Upper lobe of left lung (tissue), 6 donors: ENCODE measurements at regions not wholly inside any gene's neighbourhood (a gene's known extent, or its start where the extent isn't known, plus 50 kb on each side); places are given as distances from the start of the nearest gene placed in this dataset.

ENCODE experiments used
- ATAC-seq, 2 donors: fragments of 200-7000 bp; cut with Tn5 transposase; one replicate each; pipeline ENCODE4 v1.9.1; 2022; ENCODE audit warnings: mild to moderate bottlenecking in 2 of 2, moderate library complexity in 2 of 2; ENCODE audit not compliant: low FRiP score in 2 of 2
- DNase-seq, 2 donors: peaks; one replicate each; pipeline ENCODE4 v3.0.0-alpha.2; 2019 to 2020
- H3K27ac ChIP-seq, 4 donors: fragments of 200-600 bp; sonication (generic); one replicate each; pipeline ENCODE4 v1.5.1; 2016 to 2019
- H3K27me3 ChIP-seq, 4 donors: fragments of 200-600 bp; sonication (generic); one replicate each; pipeline ENCODE4 v1.5.1; 2017 to 2019
- H3K36me3 ChIP-seq, 4 donors: fragments of 200-600 bp; sonication (generic); one replicate each; pipeline ENCODE4 v1.5.1; 2016 to 2019
- H3K4me1 ChIP-seq, 4 donors: fragments of 200-600 bp; sonication (generic); one replicate each; pipeline ENCODE4 v1.5.1; 2018 to 2019
- H3K4me3 ChIP-seq, 4 donors: fragments of 200-600 bp; sonication (generic); one replicate each; pipeline ENCODE4 v1.5.1; 2017 to 2019; ENCODE audit warnings: mild to moderate bottlenecking in 2 of 4, moderate library complexity in 1 of 4
- H3K9me3 ChIP-seq, 4 donors: fragments of 200-600 bp; sonication (generic); one replicate each; pipeline ENCODE4 v1.5.1; 2018 to 2019
- CTCF ChIP-seq, 6 experiments: fragments of 450-650 bp in 4 of 6; fragments of 200-600 bp in 2 of 6; sonication (generic) in 2 of 6; IDR thresholded peaks; one replicate each; pipeline ENCODE4 v1.5.1; 2016 to 2019; ENCODE audit warnings: antibody characterized with exemption in 6 of 6
- EP300 ChIP-seq, 4 donors: sonication (generic); formaldehyde crosslinking; IDR thresholded peaks; one replicate each; pipeline ENCODE4 v1.5.1; 2017; ENCODE audit warnings: antibody characterized with exemption in 4 of 4, control low read depth in 2 of 4
- POLR2A ChIP-seq, 4 donors: fragments of 450-650 bp; IDR thresholded peaks; one replicate each; pipeline ENCODE4 v1.5.1; 2016 to 2017; ENCODE audit warnings: antibody characterized with exemption in 4 of 4, mild to moderate bottlenecking in 2 of 4
- POLR2AphosphoS5 ChIP-seq, 2 donors: sonication (generic); formaldehyde crosslinking; IDR thresholded peaks; one replicate each; pipeline ENCODE4 v1.5.1; 2017; ENCODE audit warnings: antibody characterized with exemption in 2 of 2
- WGBS, 2 donors: methylation state at CpG; one replicate each; pipeline ENCODE4 v1.1.5; 2017 to 2018; 5-methylcytosine and 5-hydroxymethylcytosine counted together
- donor health status: DM: no; HTN: no; CAD: no; lungs with moderate emphysema.
- donor health status: DM: no; HTN: yes; CAD: no; lungs with severe emphysema.

- no peak for ATAC-seq
- no peak for DNase-seq
- Histone ChIP-seq H3K36me3 (no peaks in the 10 kb centered on the region), H3K4me3 (no peak overlapping the region), H3K4me1 (no peaks in the 10 kb centered on the region), H3K27ac (no peak overlapping the region), H3K9me3 (peaks cover 0 to 4% (median 0%) of the 10 kb centered on the region in 4 donors), H3K27me3 (no peaks in the 10 kb centered on the region)
- 91 to 92% methylated on average over 1 of the region's 1 CpG for WGBS, 2 donors
- TF ChIP-seq EP300 (IDR thresholded peaks at IDR 0.05) (no peak), POLR2AphosphoS5 (IDR thresholded peaks at IDR 0.05) (no peak), CTCF (IDR thresholded peaks at IDR 0.05) (no peak), POLR2A (IDR thresholded peaks at IDR 0.05) (no peak)
These were observed 71.9 kb downstream of the NAA11 start for GRCh38 chr4:79253924-79254323.

- ATAC-seq: no peak
- H3K4me1 ChIP-seq: no peaks in the 10 kb centered on the region
- H3K9me3 ChIP-seq: no peaks in the 10 kb centered on the region
- H3K27ac ChIP-seq: no peak overlapping the region
- no peak for TF ChIP-seq EP300 (IDR thresholded peaks at IDR 0.05)
- TF ChIP-seq CTCF (IDR thresholded peaks at IDR 0.05): no peak
- no peak for TF ChIP-seq POLR2A (IDR thresholded peaks at IDR 0.05)
- no peak for TF ChIP-seq POLR2AphosphoS5 (IDR thresholded peaks at IDR 0.05)
- DNase-seq: no peak
- H3K36me3 ChIP-seq: no peaks in the 10 kb centered on the region
- no peak overlapping the region for H3K4me3 ChIP-seq
- no peaks in the 10 kb centered on the region for H3K27me3 ChIP-seq
These were observed 72.7 kb downstream of the NAA11 start for GRCh38 chr4:79253168-79253567.

GRCh38 chr4:79250887-79251286 is 75.0 kb downstream of the NAA11 start:
- no peak overlapping the region for H3K4me3 ChIP-seq
- no peaks in the 10 kb centered on the region for H3K36me3 ChIP-seq
- no peaks in the 10 kb centered on the region for H3K4me1 ChIP-seq
- no peak for DNase-seq
- no peak for ATAC-seq
- no peak overlapping the region for H3K27ac ChIP-seq
- TF ChIP-seq POLR2AphosphoS5 (IDR thresholded peaks at IDR 0.05): no peak
- no peak for TF ChIP-seq CTCF (IDR thresholded peaks at IDR 0.05)
- TF ChIP-seq EP300 (IDR thresholded peaks at IDR 0.05): no peak
- TF ChIP-seq POLR2A (IDR thresholded peaks at IDR 0.05): no peak
- no peaks in the 10 kb centered on the region for H3K27me3 ChIP-seq
- 91 to 92% methylated on average over 4 of the region's 4 CpGs for WGBS, 2 donors
- no peaks in the 10 kb centered on the region for H3K9me3 ChIP-seq

- DNase-seq (peak in 1 of 2 donors; percentile 40), ATAC-seq (no peak)
- H3K27me3 ChIP-seq: no peaks in the 10 kb centered on the region
- no peak overlapping the region for H3K4me3 ChIP-seq
- TF ChIP-seq POLR2A (IDR thresholded peaks at IDR 0.05) (no peak), EP300 (IDR thresholded peaks at IDR 0.05) (no peak), CTCF (IDR thresholded peaks at IDR 0.05) (no peak), POLR2AphosphoS5 (IDR thresholded peaks at IDR 0.05) (no peak)
- no peaks in the 10 kb centered on the region for H3K9me3 ChIP-seq
- H3K4me1 ChIP-seq: no peaks in the 10 kb centered on the region
- H3K36me3 ChIP-seq: no peaks in the 10 kb centered on the region
- 77% methylated on average over 9 to 12 of the region's 12 CpGs for WGBS, 2 donors
- H3K27ac ChIP-seq: no peak overlapping the region
These were observed 75.9 kb downstream of the NAA11 start for GRCh38 chr4:79249881-79250503.

- Histone ChIP-seq H3K36me3 (no peaks in the 10 kb centered on the region), H3K27ac (no peak overlapping the region), H3K4me1 (no peaks in the 10 kb centered on the region), H3K9me3 (no peaks in the 10 kb centered on the region), H3K27me3 (no peaks in the 10 kb centered on the region), H3K4me3 (no peak overlapping the region)
- ATAC-seq (no peak), DNase-seq (no peak)
- 84 to 100% methylated on average over 1 to 5 of the region's 5 CpGs for WGBS, 2 donors
- no peak for TF ChIP-seq CTCF (IDR thresholded peaks at IDR 0.05)
- no peak for TF ChIP-seq POLR2AphosphoS5 (IDR thresholded peaks at IDR 0.05)
- no peak for TF ChIP-seq EP300 (IDR thresholded peaks at IDR 0.05)
- no peak for TF ChIP-seq POLR2A (IDR thresholded peaks at IDR 0.05)
These were observed 77.3 kb downstream of the NAA11 start for GRCh38 chr4:79248610-79249009.
